SW 1271 (cell line): ENCODE measurements at regions not wholly inside any gene's neighbourhood (a gene's known extent, or its start where the extent isn't known, plus 50 kb on each side); places are given as distances from the start of the nearest gene placed in this dataset.

ENCODE experiments used
- DNase-seq, 2 experiments: peaks; one replicate each; lab custom pipeline; 2025; lab: John Stamatoyannopoulos, UW

DNA sequence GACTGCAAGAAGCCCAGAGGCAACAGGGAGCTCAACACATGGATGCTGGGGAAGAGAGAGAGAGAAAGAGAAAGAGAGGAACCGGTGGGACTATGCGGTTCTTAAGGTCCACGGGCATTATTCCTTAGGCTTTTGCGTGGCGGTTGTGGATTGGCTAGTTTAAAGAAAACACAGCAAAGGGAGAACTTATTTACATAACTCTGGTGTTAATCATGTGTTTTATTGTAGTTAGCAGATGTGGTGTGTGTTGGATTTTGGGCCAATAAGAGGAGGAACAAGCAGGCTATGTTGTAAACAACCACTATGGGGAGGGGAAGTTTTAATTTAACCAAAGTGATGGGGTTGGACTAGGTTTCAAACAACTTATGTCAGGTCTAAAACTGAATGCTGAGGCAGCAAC is 275.3 kb upstream of the KLF12 start:
- DNase-seq = no peak

- DNase-seq = no peak
Measured at GRCh38 chr13:74406420-74406819, 272.2 kb upstream of the KLF12 start.

DNA sequence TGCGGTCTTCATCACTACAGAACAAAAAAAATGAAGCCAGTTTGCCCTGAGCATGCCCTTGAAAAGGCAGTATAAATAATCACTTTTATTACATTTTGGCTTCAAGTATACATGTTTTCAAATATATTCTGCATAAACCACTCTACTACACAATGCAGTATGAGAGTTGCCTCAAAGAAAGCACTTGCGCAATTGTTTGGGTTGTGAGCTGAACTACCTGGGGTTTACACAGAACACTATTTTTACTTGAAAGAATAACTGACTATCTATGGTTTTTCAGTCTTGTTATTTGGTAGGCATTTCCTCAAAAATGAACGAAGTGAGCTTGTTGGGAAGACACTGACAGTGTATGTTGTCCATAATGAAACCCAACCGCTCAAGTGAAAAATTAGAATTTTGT is 264.4 kb upstream of the KLF12 start:
- no peak for DNase-seq

- no peak for DNase-seq
Measured at GRCh38 chr13:74389056-74389455, 254.9 kb upstream of the KLF12 start.

- DNase-seq = no peak
Measured at GRCh38 chr13:74388626-74389025, 254.4 kb upstream of the KLF12 start.

- DNase-seq = no peak
Measured at GRCh38 chr13:74372511-74372910, 238.3 kb upstream of the KLF12 start.

DNA sequence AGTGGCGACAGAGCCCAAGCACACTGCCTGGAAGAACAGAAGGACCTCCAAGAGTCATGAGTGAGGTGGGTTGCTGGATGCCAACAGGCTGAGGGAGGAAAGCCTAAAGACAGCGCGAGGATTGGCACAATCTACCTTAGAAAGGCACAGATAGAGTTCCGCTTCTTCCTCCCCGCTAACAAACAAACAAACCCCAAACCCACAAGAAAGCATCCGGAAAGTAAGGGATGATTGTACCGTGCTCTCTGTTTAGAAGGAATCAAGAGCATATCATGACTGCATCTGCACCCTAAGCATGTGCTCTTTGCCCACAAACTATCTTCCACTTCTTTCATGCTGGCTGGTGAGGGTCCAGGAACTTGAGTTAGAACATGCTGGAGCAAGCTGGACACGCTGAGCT is 233.0 kb upstream of the KLF12 start:
- DNase-seq = no peak

DNA sequence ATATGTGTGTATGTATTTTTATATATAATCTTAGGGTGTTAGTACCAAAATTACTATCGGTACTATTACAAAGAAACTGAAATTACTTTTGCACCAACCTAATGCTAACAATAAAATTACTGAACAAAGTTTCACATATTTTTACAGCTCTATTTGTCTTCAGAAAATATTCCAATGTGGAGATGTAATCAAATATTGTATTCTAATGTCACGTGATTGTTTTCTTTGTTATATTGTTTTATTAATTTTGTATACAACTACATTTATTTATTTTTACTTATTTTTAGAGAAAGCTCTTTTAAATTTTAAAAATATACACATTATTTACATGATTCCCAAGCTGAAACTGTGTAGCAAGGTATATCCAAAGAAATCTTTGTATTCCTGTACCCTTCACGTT is 227.1 kb upstream of the KLF12 start:
- no peak for DNase-seq

DNA sequence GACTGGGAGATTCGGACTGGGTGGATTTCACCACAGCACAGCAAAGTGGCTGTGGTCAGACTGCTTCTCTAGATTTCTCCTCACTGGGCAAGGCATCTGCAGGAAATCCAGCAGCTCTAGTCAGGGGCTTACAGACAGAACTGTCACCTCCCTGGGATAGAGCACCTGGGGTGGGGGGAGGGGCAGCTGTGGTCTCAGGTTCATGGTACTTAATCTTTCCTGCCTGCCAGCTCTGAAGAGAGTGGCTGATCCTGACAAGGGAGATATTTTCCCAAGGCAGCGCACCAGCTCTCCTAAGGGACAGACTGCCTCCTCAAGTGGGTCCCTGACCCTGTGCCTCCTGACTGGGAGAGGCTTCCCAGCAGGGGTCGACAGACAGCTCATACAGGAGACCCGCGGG is 212.8 kb upstream of the KLF12 start:
- DNase-seq = no peak

DNA sequence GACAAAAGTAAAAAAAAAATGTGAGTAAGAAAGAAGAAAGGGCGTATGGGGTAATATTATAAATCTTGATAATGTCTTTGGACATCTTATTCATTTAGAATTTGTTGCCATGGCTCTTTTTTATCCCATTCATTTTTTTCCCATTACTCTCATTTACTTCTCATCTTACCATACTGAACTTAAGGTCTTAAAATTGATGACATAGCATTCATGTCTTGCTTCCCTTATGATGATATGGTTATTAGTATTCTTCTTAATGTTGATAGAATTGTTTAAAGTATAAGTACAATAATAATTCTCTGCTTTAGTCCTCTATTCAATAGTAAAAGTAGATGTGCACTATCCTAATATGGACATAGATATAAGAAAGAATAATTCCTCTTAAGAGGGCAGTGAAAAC is 204.1 kb upstream of the KLF12 start:
- no peak for DNase-seq

GRCh38 chr13:74336546-74336945 is 202.3 kb upstream of the KLF12 start:
- no peak for DNase-seq

GRCh38 chr13:74335370-74335769 is 201.2 kb upstream of the KLF12 start:
- DNase-seq = no peak

GRCh38 chr13:74329962-74330361 is 195.8 kb upstream of the KLF12 start:
- DNase-seq = no peak

DNA sequence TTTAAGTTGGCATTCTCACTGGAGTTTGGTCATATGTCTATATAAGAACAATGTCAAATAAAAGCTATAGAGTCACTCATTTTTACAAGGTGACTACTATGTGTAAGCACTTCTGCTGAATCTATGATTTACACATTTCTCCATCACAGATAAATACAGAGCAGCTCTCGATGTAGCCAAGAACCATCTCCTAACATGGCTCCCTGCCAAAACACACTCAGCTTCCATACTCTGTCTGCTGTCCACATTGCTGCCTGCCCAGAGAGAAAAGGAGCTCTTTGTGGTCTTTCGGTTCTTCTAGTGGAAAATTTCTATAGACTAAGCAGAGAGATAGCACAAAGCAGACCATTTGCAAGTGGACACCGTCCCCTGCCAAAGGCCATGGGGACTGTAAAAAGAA is 190.9 kb upstream of the KLF12 start:
- DNase-seq = no peak

DNA sequence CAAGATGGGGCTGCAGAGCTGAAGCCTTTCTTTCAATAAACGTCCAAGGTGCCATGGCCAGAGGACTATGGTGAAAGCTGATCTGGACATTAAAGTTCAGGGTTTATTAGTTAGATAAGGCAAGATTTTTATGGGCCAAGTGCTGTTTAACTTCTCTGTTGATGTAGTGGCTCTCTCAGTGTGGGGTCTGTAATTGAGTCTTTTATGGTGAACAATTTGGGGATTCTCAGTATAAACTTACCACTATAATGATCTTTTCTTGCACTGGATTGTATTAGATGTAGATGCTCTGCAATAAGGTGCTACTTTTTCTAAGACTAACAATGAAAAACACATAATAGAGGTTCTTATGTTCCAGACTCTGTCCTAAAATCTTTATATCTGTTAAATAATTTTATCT is 190.1 kb upstream of the KLF12 start:
- DNase-seq = no peak

DNA sequence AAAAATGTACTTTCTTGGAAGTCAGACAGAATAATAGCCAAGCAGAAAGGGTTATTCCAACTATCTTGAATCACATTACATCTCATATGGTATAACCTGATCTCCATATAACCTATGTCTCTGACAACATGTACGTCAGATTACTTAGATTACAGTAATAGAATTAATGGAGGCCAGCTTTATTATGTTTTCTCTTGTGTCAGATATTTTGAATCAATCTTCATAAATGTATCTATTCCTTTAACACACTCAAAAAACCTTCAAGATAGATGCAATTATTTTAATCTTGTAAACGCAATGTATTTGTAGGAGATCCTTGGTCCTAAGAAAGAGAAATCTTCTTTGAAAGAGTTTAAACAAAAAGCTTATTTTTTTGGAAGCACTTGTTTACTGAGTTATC is 188.4 kb upstream of the KLF12 start:
- DNase-seq = no peak

DNA sequence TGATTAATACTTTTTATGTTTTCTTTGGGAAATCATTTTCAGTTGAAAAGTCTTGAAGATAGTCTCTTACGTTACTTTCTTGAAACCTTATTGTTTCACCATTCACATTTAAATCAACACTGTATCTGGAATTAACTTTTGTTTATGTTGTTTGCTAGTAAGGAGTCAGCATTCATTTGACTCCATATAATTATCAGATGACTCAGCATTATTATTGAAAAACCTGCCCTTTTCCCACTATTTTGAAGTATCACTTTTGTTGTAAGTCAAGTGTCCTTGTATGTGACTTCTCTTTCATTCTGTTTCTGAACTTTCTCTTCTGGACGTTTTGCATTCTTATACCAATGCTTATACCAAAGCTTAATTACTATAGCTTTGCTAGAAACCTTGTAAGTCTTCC is 186.1 kb upstream of the KLF12 start:
- no peak for DNase-seq

- DNase-seq = no peak
Measured at GRCh38 chr13:74316547-74316946, 182.3 kb upstream of the KLF12 start.

GRCh38 chr13:74306496-74306895 is 172.3 kb upstream of the KLF12 start:
- no peak for DNase-seq

GRCh38 chr13:74305876-74306275 is 171.7 kb upstream of the KLF12 start:
- DNase-seq = no peak

- no peak for DNase-seq
Measured at GRCh38 chr13:74301258-74301935, 167.2 kb upstream of the KLF12 start.

GRCh38 chr13:74300162-74300561 is 166.0 kb upstream of the KLF12 start:
- DNase-seq = no peak

GRCh38 chr13:74299721-74300120 is 165.5 kb upstream of the KLF12 start:
- DNase-seq = no peak

DNA sequence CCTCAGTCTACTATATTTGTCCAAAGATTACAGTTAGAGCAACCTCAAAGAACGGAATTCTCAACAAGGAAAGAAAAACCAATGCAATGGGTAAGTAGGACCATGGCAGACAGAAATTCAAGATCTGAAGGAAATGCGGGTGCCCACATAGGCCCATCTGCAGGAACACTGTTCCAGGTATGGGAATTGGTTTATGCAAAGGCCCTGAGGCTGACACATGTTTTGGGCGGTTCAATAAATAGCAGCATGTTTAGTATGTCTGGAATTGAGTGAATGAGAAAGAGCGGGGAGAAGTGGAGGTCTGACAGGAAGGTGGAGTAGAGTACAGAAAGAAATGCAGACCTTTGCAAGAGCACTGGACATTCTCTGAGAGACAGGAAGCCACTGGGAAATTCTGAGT is 164.7 kb upstream of the KLF12 start:
- no peak for DNase-seq
